ENCODE measurements at regions not wholly inside any gene's neighbourhood (a gene's known extent, or its start where the extent isn't known, plus 50 kb on each side); places are given as distances from the start of the nearest gene placed in this dataset.

DNA sequence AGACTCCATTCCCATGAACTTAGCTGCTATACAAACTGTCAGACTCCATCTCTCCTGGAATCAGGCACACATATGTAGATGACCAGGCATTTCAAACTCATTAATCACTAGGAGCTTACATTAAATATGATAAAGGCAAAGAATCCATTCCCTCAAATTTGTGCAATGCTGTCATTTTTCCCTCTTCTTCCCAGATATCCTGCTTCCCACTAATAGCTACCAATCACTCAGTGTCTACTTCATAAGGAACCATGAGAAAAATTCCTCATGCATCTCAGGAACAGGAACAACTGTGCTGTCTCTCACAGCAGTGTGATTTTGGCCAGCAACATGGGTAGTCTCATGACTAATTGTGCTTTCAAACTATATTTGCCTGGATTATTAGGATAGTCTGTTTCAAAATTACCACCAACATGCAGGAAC, 133.9 kb downstream of the DKK1 start:
- FAIRE-seq: no peak
- TF ChIP-seq, protein P1, sequence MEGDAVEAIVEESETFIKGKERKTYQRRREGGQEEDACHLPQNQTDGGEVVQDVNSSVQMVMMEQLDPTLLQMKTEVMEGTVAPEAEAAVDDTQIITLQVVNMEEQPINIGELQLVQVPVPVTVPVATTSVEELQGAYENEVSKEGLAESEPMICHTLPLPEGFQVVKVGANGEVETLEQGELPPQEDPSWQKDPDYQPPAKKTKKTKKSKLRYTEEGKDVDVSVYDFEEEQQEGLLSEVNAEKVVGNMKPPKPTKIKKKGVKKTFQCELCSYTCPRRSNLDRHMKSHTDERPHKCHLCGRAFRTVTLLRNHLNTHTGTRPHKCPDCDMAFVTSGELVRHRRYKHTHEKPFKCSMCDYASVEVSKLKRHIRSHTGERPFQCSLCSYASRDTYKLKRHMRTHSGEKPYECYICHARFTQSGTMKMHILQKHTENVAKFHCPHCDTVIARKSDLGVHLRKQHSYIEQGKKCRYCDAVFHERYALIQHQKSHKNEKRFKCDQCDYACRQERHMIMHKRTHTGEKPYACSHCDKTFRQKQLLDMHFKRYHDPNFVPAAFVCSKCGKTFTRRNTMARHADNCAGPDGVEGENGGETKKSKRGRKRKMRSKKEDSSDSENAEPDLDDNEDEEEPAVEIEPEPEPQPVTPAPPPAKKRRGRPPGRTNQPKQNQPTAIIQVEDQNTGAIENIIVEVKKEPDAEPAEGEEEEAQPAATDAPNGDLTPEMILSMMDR (IDR thresholded peaks at IDR 0.05; ENCODE audit: borderline replicate concordance, extremely low read depth, insufficient read depth): no peak
- Histone ChIP-seq H3K36me3 (ENCODE audit: control insufficient read depth in 2 of 3, insufficient read depth in 3 of 3, low read length in 3 of 3) (no peaks in the 10 kb centered on the region), H3K9ac (ENCODE audit: low read length in 3 of 3) (no peak overlapping the region), H3K27me3 (ENCODE audit: control insufficient read depth, insufficient read depth, low read length) (no peaks in the 10 kb centered on the region), H3K9me3 (ENCODE audit: control insufficient read depth in 2 of 3, insufficient read depth in 1 of 3, low read length in 3 of 3) (no peaks in the 10 kb centered on the region), H3K4me3 (ENCODE audit: low read length in 3 of 3) (no peak overlapping the region), H3K27ac (ENCODE audit: low read depth in 2 of 2, low read length in 2 of 2) (no peak overlapping the region), H3K4me1 (ENCODE audit: control insufficient read depth in 2 of 3, insufficient read depth in 2 of 3, low read depth in 1 of 3, low read length in 3 of 3) (no peaks in the 10 kb centered on the region)
- DNase-seq: no peak
- intact Hi-C loops (cut with DNase I): no loop called here

DNA sequence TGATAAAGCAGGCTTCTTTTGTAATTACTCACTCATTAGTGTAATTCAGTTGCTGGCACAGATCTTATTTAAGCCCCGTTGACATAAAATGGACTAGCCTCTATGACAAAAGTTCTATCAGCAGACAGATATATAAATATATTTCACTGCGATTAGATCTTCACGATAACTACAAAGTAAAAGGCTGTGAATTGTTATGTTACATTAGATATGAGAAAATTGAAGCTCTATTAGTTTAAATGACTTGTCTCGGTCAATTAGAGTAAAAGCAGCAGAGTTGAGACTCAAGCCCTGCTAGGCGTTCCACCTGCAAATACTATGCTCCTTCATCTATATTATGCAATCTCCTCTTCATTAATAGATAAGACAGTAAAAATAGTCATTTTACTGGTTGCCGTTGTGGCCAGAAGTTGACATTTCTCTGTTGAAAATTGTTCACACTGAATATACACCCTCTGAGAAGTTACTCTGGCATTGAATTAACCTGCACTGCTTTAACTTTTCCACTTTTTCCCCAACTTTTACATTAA, 136.7 kb downstream of the DKK1 start:
- DNase-seq (no peak), FAIRE-seq (no peak)
- TF ChIP-seq, protein P1 (IDR thresholded peaks at IDR 0.05; ENCODE audit: borderline replicate concordance, extremely low read depth, insufficient read depth): no peak
- H3K4me3 ChIP-seq (ENCODE audit: low read length in 3 of 3): no peak overlapping the region
- intact Hi-C loops (cut with DNase I): no loop called here
- H3K4me1 ChIP-seq (ENCODE audit: control insufficient read depth in 2 of 3, insufficient read depth in 2 of 3, low read depth in 1 of 3, low read length in 3 of 3): no peaks in the 10 kb centered on the region
- no peaks in the 10 kb centered on the region for H3K27me3 ChIP-seq (ENCODE audit: control insufficient read depth, insufficient read depth, low read length)
- no peaks in the 10 kb centered on the region for H3K9me3 ChIP-seq (ENCODE audit: control insufficient read depth in 2 of 3, insufficient read depth in 1 of 3, low read length in 3 of 3)
- H3K9ac ChIP-seq (ENCODE audit: low read length in 3 of 3): no peak overlapping the region
- no peaks in the 10 kb centered on the region for H3K36me3 ChIP-seq (ENCODE audit: control insufficient read depth in 2 of 3, insufficient read depth in 3 of 3, low read length in 3 of 3)
- H3K27ac ChIP-seq (ENCODE audit: low read depth in 2 of 2, low read length in 2 of 2): no peak overlapping the region

DNA sequence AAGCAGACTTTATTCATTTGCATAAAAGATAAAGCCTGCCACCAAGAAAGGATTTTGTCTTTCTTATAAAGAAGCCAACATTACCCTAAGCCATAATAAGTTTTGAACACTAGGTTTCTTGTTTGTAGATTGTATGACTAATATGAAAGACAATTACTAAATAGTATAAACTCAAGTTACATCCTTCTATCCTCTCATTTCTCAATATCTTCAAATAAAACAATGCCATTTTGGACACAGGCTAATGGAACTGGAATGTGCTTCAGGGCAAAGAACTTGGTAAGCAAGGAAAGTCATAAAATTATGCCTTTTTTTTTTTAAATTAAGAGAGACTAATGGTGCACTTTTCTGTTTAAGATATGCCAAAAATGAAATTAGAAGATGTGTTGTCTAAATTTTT, 137.7 kb downstream of the DKK1 start:
- DNase-seq (peak in 1 of 5 donors; percentile 12), FAIRE-seq (no peak)
- intact Hi-C loops (cut with DNase I): no loop called here
- Histone ChIP-seq H3K27ac (ENCODE audit: low read depth in 2 of 2, low read length in 2 of 2) (no peak overlapping the region), H3K36me3 (ENCODE audit: control insufficient read depth in 2 of 3, insufficient read depth in 3 of 3, low read length in 3 of 3) (no peaks in the 10 kb centered on the region), H3K9me3 (ENCODE audit: control insufficient read depth in 2 of 3, insufficient read depth in 1 of 3, low read length in 3 of 3) (no peaks in the 10 kb centered on the region), H3K4me1 (ENCODE audit: control insufficient read depth in 2 of 3, insufficient read depth in 2 of 3, low read depth in 1 of 3, low read length in 3 of 3) (no peaks in the 10 kb centered on the region), H3K4me3 (ENCODE audit: low read length in 3 of 3) (no peak overlapping the region), H3K9ac (ENCODE audit: low read length in 3 of 3) (no peak overlapping the region), H3K27me3 (ENCODE audit: control insufficient read depth, insufficient read depth, low read length) (no peaks in the 10 kb centered on the region)
- TF ChIP-seq, protein P1 (IDR thresholded peaks at IDR 0.05; ENCODE audit: borderline replicate concordance, extremely low read depth, insufficient read depth): no peak
